NCI-H345 treated with DMSO at 0.1 percent for 48 hours (cell line): ENCODE measurements at regions not wholly inside any gene's neighbourhood (a gene's known extent, or its start where the extent isn't known, plus 50 kb on each side); places are given as distances from the start of the nearest gene placed in this dataset.
"Not testable (repeated sequence)": the region's sequence is repeated elsewhere in the genome, so short reads cannot be mapped to it uniquely, and the experiment has no call there.

Source experiments
- DNase-seq: peaks from one replicate; lab custom pipeline; 2025; ENCODE audit not compliant: unreplicated experiment; lab: John Stamatoyannopoulos, UW

DNA sequence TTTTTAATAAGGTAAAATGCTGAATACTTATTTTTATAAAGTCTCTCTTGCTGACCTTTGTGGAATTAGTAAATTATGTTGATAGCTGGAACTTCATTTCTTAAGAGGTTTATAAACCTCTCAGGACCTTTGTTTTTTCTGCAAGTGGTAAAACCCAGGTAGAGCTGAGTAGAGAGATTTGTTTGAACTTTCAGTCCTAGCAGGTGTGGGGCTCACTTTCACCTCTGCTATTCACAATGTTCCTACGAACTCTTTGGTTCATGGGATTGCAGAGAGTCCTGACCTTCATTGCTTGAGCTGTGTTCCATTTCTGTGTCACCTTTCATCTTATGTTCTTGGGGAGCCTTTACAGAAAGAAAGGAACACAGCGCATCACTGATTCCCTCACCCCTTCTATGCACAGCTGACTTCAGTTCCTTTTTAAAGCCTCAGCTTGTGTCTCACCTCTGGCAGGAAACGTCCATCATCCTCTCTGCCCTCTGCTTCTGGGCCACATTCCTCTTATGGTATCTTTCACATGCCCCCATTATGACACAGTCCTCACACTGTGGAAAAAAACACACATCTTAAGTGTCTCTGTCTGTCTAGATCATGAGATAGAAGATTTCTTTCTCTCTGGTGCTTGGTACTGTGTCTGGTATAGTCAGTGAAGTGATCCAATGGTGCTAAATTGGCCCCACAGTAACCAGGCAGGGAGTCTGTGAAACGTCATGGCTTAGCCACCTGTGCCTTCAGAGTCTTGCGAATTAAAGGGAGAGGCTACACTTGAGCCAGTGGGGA is 262.5 kb upstream of the B3GALT2 start:
- no peak for DNase-seq

DNA sequence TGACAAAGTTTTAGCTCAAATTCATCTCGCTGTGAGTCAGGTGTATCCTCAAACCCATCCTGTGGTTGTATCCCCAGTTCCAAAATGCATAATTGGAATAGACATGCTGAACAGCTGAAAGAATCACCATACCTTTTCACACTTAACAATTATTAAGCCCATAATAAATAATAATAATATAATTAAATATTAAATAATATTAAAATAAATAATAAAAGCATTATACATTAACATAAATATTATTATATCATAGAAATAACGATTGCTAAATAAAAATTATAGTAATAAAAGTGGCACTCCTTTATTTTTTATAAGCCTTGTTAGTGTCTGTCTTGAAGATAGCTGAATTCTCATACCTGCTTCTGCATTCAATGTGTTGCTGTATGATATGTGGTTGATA is 257.5 kb upstream of the B3GALT2 start:
- DNase-seq: no peak

DNA sequence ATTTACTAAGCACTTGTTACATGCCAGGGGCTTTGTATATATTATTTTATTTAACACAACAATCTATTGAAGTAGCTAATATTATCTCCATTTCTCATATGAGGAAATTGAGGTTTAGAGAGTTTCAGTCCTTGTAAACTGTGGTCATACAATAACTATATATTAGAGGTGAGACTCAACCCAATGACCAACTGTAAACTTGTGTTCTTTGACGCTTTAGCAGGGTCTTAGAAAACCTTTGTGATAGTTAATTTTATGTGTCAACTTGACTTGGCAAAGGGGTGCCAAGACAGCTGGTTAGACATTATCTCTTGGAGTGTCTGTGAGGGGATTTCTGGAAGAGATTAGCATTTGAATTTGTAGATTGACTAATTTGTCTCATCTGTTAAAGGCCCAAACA is 252.4 kb upstream of the B3GALT2 start:
- no peak for DNase-seq

DNA sequence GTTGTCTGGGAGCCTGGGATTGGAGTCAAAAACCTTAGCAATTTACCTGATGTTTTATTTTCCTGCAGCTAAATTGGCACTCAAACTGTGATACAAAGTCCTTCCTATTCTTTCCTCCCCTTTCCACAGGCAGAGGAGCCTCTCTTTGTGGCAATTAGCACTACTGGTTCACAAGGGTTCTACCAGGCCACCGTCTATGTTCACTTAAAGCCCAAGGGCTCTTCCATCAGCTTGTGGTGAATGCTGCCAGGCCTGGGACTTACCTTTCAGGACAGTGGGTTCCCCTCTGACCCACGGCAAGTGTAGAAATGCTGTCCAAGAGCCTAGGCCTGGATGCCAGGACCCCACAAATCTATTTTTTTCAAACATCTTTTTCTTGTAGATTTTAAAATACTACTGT is 251.9 kb upstream of the B3GALT2 start:
- DNase-seq: no peak

DNA sequence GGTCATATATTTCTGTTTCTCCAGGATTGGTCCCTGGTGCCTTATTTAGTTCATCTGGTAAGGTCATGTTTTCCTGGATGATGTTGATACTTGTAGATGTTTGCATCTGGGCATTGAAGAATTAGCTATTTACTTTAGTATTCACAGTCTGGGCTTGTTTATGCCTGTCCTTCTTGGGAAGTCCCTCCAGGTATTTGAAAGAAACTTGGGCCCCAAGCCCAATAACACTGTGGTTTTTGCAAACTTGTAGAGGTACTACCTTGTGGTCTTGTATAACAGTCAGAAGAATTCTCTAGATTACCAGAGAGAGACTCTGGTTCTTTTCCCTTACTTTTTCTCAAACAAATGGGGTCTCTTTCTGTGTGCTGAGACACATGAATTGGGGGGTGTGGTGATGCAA is 251.4 kb upstream of the B3GALT2 start:
- DNase-seq: no peak

DNA sequence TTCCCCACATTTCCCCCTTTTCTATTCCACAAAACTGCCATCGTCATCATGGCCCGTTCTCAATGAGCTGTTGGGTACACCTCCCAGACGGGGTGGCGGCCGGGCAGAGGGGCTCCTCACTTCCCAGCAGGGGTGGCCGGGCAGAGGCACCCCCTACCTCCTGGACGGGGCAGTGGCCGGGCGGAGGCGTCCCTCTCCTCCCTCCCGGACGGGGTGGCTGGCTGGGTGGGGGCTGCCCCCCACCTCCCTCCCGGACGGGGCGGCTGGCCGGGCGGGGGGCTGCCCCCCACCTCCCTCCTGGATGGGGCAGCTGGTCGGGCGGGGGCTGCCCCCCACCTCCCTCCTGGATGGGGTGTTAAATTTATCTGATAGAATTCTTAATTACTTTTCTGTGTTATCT is 250.9 kb upstream of the B3GALT2 start:
- not testable (repeated sequence) for DNase-seq

- no peak for DNase-seq
Measured at GRCh38 chr1:193435781-193436180, 249.4 kb upstream of the B3GALT2 start.

DNA sequence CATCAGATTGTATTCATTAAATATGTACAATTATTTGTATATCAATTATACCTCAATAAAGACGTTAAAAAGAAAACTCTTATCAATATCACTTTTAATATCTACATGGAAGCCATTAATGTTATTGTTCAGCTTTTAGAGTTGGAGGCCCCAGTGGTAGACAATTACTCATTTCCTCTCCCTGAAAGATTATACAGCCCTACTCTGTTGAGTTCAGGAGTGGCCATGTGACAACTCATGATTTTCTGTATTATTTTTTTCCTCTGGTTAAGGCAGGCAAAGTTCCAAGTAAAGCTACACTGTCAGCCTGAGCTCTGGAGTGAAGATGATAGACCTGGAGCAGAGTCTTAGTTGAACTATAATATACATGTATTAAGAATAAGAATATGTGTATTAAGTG is 247.9 kb upstream of the B3GALT2 start:
- DNase-seq: no peak

GRCh38 chr1:193433599-193433998 is 247.2 kb upstream of the B3GALT2 start:
- no peak for DNase-seq

GRCh38 chr1:193432979-193433587 is 246.7 kb upstream of the B3GALT2 start:
- DNase-seq: no peak

DNA sequence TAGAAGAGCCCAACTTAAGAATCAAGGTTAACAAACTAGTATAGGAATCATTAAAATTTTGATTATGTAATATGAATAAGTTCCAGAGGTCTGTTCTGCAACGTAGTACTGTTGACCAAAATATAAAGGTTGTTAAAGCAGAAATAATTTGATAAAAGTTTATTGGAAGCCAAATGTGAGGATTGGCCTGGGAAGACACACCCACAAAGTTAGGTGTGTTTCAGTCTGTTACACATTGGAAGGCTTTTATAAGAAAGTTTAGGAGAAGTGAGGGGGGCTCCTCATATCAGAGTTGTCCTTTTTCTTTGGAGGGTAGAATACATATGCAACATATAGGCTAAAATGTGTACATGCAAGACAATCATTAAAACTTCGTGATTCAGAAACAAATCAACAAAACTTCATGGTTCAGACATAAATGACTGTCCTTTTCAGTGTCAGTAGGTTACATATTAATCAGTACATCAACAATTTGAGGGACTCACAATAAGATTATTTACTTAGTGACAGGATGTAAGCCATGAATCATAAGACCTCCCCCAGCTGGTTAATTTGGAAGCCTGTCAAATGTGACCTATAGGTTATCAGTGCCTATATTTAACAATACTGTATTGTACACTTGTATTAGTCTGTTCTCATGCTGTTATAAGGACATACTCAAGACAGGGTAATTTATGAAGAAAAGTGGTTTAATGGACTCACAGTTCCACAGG is 245.0 kb upstream of the B3GALT2 start:
- DNase-seq: no peak

DNA sequence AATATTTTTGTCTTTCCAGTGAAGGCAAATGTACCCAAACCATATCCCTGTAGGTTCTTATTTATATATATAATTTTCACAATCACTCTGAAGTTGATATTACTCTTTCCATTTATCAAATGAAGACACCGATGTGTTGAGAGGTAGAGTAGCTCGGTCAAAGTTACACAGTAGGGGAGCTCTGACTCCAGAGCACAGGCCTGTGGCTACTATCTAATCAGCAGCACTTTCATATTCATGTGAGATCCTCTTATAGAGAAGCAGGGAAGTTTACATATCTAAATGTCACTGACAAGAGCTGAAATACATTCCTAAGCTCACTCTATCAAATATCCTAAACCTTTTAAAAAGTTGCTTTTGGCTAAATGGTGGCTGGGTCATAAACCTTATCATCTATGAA is 241.1 kb upstream of the B3GALT2 start:
- DNase-seq: no peak

- no peak for DNase-seq
Measured at GRCh38 chr1:193426061-193426460, 239.6 kb upstream of the B3GALT2 start.

DNA sequence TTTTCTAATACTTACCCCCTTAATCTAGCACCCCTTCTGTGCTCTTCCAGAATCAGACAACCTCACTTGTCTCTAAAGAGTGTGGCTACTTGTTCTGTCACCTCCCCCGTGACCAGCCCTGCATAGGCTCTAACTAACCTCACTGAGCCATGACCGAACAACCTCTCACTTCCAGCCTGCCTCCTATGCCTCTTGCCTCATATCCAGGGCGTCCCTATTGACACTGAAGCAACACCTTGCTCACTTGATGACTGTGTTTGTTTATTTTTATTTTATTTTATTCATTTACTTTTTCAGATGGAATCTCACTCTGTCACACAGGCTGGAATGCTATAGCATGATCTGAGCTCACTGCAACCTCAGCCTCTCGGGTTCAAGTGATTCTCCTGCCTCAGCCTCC is 235.1 kb upstream of the B3GALT2 start:
- no peak for DNase-seq

DNA sequence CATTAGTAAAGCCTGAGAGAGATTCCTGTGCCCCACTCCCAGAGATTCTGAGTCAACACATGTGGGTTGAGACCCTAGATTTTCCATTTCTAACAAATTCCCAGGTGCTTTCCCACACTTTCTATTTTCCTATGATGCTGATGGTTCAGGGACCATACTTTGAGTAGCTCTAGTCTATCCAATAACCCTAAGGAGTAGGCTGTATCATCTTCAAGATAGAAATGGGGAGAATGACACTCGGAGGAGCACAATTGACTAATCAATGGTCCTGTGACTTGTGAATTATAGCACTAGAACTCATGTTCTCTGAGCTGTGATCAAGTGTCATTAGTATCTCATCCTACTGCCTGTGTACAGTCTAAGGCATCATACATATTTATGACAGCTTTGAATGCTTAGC is 232.9 kb upstream of the B3GALT2 start:
- DNase-seq: no peak

GRCh38 chr1:193418745-193419058 is 232.3 kb upstream of the B3GALT2 start:
- no peak for DNase-seq

GRCh38 chr1:193417945-193418744 is 231.7 kb upstream of the B3GALT2 start:
- DNase-seq: no peak

- DNase-seq: no peak
Measured at GRCh38 chr1:193417403-193417802, 231.0 kb upstream of the B3GALT2 start.

DNA sequence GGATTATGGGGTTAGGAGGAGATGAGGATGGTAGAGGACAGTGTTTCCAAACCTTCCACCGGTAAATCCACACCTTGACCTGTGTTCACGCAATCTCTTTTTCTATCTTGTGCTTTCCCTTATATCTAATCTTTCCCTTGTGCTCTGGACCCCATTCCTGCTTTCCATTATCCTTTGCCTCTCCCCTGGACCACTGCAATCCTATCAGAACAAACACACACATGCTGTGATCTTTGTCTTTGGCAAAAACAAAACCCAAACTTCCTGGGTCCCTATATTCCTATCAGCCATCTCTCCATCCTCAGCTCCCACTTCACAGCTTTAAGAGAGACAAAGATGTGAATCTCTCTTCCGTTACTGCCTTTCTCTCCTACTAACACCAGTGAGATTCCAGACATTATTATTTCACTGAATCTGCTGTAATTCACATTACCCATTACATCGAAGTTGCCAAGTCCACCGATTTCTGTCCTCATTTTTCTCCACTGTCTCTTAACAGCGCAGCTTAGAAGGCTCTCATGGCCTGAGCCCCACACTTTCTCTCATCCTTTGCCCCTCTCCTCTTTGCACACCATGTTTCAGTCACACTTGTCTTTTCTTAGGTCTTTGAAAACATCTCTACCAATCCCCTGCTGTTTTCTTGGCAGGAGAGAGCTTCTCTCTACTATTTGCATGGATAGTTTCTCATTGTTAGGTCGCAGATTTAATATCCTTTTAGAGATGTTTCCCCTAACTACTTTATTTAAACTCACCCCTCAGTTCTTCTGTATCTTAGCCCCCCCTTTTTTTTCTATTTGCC is 230.0 kb upstream of the B3GALT2 start:
- no peak for DNase-seq

- no peak for DNase-seq
Measured at GRCh38 chr1:193415256-193415655, 228.8 kb upstream of the B3GALT2 start.

DNA sequence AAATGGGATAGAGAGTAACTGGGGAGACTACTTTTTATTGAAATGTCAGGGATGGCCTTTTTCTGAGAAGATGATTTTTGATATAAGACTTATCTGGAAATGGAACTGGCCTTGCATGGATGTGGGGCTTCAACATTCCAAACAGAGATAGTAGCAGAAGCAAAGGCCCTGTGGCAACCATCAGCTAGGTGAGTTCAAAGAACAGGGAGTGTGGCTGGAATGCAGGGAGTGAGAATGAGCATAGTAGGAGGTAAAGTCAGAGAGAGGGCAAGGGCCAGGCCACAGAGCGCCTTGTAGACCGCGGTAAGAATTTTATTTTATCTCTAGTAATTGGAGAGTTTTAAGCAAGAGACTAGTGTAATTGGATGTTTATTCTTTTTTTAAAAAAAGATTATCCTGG is 227.0 kb upstream of the B3GALT2 start:
- no peak for DNase-seq
